ENCODE measurements at regions not wholly inside any gene's neighbourhood (a gene's known extent, or its start where the extent isn't known, plus 50 kb on each side); places are given as distances from the start of the nearest gene placed in this dataset.

DNA sequence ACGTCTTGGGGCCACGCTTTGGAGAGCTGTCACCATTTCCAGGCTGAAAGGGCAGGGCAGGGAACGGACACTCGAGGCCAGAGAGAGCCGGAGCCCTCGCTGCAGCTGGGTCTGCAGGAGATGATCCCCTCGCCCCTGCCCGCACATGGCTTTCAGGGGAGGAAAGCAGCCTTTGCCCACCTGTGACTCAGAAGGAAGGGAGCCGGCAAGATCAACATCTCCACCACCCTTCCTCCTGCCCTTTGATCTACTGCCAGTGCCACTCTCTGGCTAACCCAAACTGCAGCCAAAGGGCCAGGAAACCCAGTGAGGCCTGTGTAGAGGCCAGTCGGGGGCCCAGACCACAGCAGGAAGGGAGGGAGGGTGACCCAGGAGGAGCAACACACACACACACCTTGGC lies 137.1 kb upstream of the ERCC6L2 start (continued):
- no peak for TF ChIP-seq SMAD9 (CRISPR knock-in tag; IDR thresholded peaks at IDR 0.05)
- TF ChIP-seq, protein P1, sequence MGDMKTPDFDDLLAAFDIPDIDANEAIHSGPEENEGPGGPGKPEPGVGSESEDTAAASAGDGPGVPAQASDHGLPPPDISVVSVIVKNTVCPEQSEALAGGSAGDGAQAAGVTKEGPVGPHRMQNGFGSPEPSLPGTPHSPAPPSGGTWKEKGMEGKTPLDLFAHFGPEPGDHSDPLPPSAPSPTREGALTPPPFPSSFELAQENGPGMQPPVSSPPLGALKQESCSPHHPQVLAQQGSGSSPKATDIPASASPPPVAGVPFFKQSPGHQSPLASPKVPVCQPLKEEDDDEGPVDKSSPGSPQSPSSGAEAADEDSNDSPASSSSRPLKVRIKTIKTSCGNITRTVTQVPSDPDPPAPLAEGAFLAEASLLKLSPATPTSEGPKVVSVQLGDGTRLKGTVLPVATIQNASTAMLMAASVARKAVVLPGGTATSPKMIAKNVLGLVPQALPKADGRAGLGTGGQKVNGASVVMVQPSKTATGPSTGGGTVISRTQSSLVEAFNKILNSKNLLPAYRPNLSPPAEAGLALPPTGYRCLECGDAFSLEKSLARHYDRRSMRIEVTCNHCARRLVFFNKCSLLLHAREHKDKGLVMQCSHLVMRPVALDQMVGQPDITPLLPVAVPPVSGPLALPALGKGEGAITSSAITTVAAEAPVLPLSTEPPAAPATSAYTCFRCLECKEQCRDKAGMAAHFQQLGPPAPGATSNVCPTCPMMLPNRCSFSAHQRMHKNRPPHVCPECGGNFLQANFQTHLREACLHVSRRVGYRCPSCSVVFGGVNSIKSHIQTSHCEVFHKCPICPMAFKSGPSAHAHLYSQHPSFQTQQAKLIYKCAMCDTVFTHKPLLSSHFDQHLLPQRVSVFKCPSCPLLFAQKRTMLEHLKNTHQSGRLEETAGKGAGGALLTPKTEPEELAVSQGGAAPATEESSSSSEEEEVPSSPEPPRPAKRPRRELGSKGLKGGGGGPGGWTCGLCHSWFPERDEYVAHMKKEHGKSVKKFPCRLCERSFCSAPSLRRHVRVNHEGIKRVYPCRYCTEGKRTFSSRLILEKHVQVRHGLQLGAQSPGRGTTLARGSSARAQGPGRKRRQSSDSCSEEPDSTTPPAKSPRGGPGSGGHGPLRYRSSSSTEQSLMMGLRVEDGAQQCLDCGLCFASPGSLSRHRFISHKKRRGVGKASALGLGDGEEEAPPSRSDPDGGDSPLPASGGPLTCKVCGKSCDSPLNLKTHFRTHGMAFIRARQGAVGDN (CRISPR knock-in tag; IDR thresholded peaks at IDR 0.05) = peak; percentile 56
- TF ChIP-seq, protein P2, sequence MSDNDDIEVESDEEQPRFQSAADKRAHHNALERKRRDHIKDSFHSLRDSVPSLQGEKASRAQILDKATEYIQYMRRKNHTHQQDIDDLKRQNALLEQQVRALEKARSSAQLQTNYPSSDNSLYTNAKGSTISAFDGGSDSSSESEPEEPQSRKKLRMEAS (IDR thresholded peaks at IDR 0.05) = peak; percentile 21; the same call in 1 of the 2 replicates
- TF ChIP-seq FOSL2 (CRISPR knock-in tag; IDR thresholded peaks at IDR 0.05) = 0 out of 2 replicates have a peak, but pooled peaks have one; percentile 55
- no peak for TF ChIP-seq RNF2 (conservative IDR thresholded peaks at IDR 0.05; ENCODE audit: low read depth)

DNA sequence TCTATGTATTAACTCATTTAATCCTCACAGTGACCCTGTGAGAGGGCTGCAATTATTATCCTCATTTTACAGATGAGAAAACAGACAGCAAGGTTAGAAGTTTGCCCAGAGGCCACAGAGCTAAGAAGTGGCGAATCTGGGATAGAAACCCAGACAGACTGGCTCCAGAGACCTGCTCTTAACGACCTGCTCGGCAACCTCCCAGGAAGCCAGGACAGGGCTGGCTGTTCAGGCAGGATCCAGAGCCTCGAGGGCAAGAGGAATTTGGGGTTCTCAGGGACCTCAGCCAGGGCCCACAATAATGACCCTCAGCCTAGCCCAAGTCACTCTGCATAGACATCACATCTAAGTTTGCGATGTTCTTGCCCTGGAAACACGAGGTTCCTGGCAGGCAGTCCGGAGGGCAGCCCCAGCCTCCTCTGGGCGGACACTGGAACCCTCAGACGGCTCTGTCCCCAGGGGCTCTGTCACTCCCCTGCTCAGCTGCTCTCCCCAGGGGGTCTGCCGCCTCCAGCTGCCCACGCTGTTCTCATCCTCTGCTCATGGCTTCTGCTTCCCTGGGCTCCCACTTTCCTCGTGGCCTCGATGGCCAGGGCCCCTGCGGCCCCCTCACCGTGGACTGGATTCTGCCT lies 138.5 kb upstream of the ERCC6L2 start:
- ATAC-seq (no peak), DNase-seq (ENCODE audit: low spot score) (no peak), FAIRE-seq (no peak)
- H3K4me1 ChIP-seq (ENCODE audit: insufficient read depth, low read length) = peaks cover 63% of the 10 kb centered on the region
- H2AFZ ChIP-seq (ENCODE audit: low read length) = peak overlapping the region; percentile 42
- in situ Hi-C loops (cut with HindIII; ENCODE audit: extremely low pct_ligation_motif_present, low pct_unique_long_range_greater_than_20kb) (no loop called here), intact Hi-C loops (cut with micrococcal nuclease; ENCODE audit: unreplicated experiment) (no loop called here)
- H3K9me3 ChIP-seq (ENCODE audit: low read length) = no peaks in the 10 kb centered on the region
- ChIA-PET POLR2A (interaction anchor here (0.8 kb wide), 1 partner anchor 139 kb away, joined by 3 read pairs; the partner anchor contains the start of gene ERCC6L2), CTCF (ENCODE audit: low intra/inter-chr PET ratio, low total read pairs) (no interaction called here)
- 57% methylated on average over 9 of the region's 15 CpGs for WGBS (ENCODE audit: low lambda C conversion rate)
- no TSS peak for BruUV-seq (replicated peaks)
- H3K4me3 ChIP-seq (replicated peaks in 1 of 3; ENCODE audit: insufficient read depth in 1 of 3, low read depth in 2 of 3, low read length in 3 of 3) = no peak overlapping the region
- H3K27me3 ChIP-seq (ENCODE audit: control insufficient read depth in 1 of 2, insufficient read depth in 2 of 2, low read length in 2 of 2) = no peaks in the 10 kb centered on the region
- no peak overlapping the region for H3K4me2 ChIP-seq (ENCODE audit: low read depth, low read length)
- no peaks in the 10 kb centered on the region for H3K79me2 ChIP-seq (ENCODE audit: insufficient read depth, low read length)
- no peak overlapping the region for H3K27ac ChIP-seq (ENCODE audit: extremely low read length, insufficient read depth, low read length)
- no peaks in the 10 kb centered on the region for H4K20me1 ChIP-seq (ENCODE audit: insufficient read depth, low read length)
- H3K9ac ChIP-seq (ENCODE audit: insufficient read depth, low read depth, low read length) = no peak overlapping the region
- H3K36me3 ChIP-seq (replicated peaks in 1 of 2; ENCODE audit: control insufficient read depth in 1 of 2, insufficient read depth in 2 of 2, low read length in 2 of 2) = no peaks in the 10 kb centered on the region
- TF ChIP-seq AGO2 (optimal IDR thresholded peaks at IDR 0.05; ENCODE audit: low read depth, low read length) (no peak), ZNF644 (CRISPR knock-in tag; IDR thresholded peaks at IDR 0.05; ENCODE audit: low read depth) (no peak), ZEB1 (IDR thresholded peaks at IDR 0.05; ENCODE audit: insufficient replicate concordance, low read depth) (no peak), KDM5B (CRISPR knock-in tag; IDR thresholded peaks at IDR 0.05; ENCODE audit: borderline replicate concordance) (no peak), MZF1 (CRISPR knock-in tag; IDR thresholded peaks at IDR 0.05; ENCODE audit: borderline replicate concordance) (no peak), ZFAT (CRISPR knock-in tag; conservative IDR thresholded peaks at IDR 0.05) (no peak)
- TF ChIP-seq, protein P3, sequence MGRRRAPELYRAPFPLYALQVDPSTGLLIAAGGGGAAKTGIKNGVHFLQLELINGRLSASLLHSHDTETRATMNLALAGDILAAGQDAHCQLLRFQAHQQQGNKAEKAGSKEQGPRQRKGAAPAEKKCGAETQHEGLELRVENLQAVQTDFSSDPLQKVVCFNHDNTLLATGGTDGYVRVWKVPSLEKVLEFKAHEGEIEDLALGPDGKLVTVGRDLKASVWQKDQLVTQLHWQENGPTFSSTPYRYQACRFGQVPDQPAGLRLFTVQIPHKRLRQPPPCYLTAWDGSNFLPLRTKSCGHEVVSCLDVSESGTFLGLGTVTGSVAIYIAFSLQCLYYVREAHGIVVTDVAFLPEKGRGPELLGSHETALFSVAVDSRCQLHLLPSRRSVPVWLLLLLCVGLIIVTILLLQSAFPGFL (CRISPR knock-in tag; IDR thresholded peaks at IDR 0.05) = no peak
- TF ChIP-seq, protein P4, sequence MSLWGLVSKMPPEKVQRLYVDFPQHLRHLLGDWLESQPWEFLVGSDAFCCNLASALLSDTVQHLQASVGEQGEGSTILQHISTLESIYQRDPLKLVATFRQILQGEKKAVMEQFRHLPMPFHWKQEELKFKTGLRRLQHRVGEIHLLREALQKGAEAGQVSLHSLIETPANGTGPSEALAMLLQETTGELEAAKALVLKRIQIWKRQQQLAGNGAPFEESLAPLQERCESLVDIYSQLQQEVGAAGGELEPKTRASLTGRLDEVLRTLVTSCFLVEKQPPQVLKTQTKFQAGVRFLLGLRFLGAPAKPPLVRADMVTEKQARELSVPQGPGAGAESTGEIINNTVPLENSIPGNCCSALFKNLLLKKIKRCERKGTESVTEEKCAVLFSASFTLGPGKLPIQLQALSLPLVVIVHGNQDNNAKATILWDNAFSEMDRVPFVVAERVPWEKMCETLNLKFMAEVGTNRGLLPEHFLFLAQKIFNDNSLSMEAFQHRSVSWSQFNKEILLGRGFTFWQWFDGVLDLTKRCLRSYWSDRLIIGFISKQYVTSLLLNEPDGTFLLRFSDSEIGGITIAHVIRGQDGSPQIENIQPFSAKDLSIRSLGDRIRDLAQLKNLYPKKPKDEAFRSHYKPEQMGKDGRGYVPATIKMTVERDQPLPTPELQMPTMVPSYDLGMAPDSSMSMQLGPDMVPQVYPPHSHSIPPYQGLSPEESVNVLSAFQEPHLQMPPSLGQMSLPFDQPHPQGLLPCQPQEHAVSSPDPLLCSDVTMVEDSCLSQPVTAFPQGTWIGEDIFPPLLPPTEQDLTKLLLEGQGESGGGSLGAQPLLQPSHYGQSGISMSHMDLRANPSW (CRISPR knock-in tag; IDR thresholded peaks at IDR 0.05; ENCODE audit: borderline replicate concordance) = no peak
- TF ChIP-seq, protein P5, sequence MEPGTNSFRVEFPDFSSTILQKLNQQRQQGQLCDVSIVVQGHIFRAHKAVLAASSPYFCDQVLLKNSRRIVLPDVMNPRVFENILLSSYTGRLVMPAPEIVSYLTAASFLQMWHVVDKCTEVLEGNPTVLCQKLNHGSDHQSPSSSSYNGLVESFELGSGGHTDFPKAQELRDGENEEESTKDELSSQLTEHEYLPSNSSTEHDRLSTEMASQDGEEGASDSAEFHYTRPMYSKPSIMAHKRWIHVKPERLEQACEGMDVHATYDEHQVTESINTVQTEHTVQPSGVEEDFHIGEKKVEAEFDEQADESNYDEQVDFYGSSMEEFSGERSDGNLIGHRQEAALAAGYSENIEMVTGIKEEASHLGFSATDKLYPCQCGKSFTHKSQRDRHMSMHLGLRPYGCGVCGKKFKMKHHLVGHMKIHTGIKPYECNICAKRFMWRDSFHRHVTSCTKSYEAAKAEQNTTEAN (CRISPR knock-in tag; conservative IDR thresholded peaks at IDR 0.05) = no peak

Measured in HepG2 (cell line).